ENCODE measurements at regions not wholly inside any gene's neighbourhood (a gene's known extent, or its start where the extent isn't known, plus 50 kb on each side); places are given as distances from the start of the nearest gene placed in this dataset.

GRCh38 chr2:65557616-65558573, 125.5 kb upstream of the SPRED2 start:
- no peak overlapping the region for H3K4ac ChIP-seq (replicated peaks; ENCODE audit: insufficient read length, low read depth, low read length)
- ChIA-PET POLR2A (ENCODE audit: partially characterized antibody) (no interaction called here), CTCF (ENCODE audit: partially characterized antibody) (interaction anchor here (0.6 to 2.2 kb wide), 5 partner anchors 20 to 293 kb away, joined by 3 to 6 read pairs (median 4); no protein-coding TSS in a partner anchor)
- H3K27me3 ChIP-seq (replicated peaks in 1 of 4; ENCODE audit: control insufficient read depth in 3 of 4, extremely low read depth in 1 of 4, insufficient read depth in 3 of 4, low read length in 3 of 4) = peaks cover 0 to 11% (median 4%) of the 10 kb centered on the region in 4 experiments; a peak in 5 of 7 replicates
- H3K27ac ChIP-seq (ENCODE audit: low read depth, low read length) = no peak overlapping the region
- H3K56ac ChIP-seq (replicated peaks; ENCODE audit: insufficient read length, low read depth, low read length) = no peak overlapping the region
- H3K18ac ChIP-seq (ENCODE audit: extremely low read depth, low read length) = no peak overlapping the region
- no peak overlapping the region for H4K8ac ChIP-seq (ENCODE audit: extremely low read depth, insufficient read depth, low read length)
- no peak overlapping the region for H2AFZ ChIP-seq (ENCODE audit: low read length)
- peak; percentile 48; the same call in 1 of the 2 replicates for TF ChIP-seq CEBPB (IDR thresholded peaks at IDR 0.05; ENCODE audit: low read depth, low read length)
- no peak for TF ChIP-seq NRF1 (IDR thresholded peaks at IDR 0.05; ENCODE audit: low read depth, low read length)
- no peaks in the 10 kb centered on the region for H3K9me3 ChIP-seq (ENCODE audit: insufficient read depth in 2 of 2, low read depth in 1 of 2, low read length in 1 of 2)
- no peaks in the 10 kb centered on the region for H3K79me2 ChIP-seq (ENCODE audit: control insufficient read depth in 1 of 2, insufficient read depth in 2 of 2, low read length in 2 of 2)
- no peak for FAIRE-seq
- no peak overlapping the region for H2AK5ac ChIP-seq (ENCODE audit: low read depth, low read length)
- H3K23ac ChIP-seq (ENCODE audit: insufficient read length) = no peak overlapping the region
- DNase-seq (ENCODE audit: low read depth in 1 of 2, low spot score in 2 of 2) = no peak
- no peak overlapping the region for H3K14ac ChIP-seq (ENCODE audit: insufficient read length)
- H3K4me3 ChIP-seq (ENCODE audit: extremely low read depth in 1 of 4, insufficient read depth in 2 of 4, low read depth in 3 of 4, low read length in 4 of 4) = peak overlapping the region in 3 of 4 experiments; percentile 7 to 31 (median 17); a peak in 4 of 8 replicates
- WGBS, 2 experiments (ENCODE audit: extremely low coverage in 1 of 2, insufficient coverage in 1 of 2, insufficient read length in 1 of 2, insufficient replicate concordance in 2 of 2, low coverage in 1 of 2, low lambda C conversion rate in 2 of 2, missing lambda C conversion rate in 1 of 2) = 58% methylated on average over 5 of the region's 5 CpGs; no CpG with 5 or more reads in 1 of the 2 experiments
- H3K9ac ChIP-seq (replicated peaks in 1 of 4; ENCODE audit: extremely low read depth in 1 of 4, low read depth in 3 of 4, low read length in 3 of 4) = no peak overlapping the region
- no peak overlapping the region for H2BK5ac ChIP-seq (ENCODE audit: low read depth, low read length)
- 0 out of 2 replicates have a peak, but pooled peaks cover 2% of the 10 kb centered on the region for H3K23me2 ChIP-seq (ENCODE audit: low read depth, low read length)
- peak overlapping the region; percentile 52 to 61 for H3K4me2 ChIP-seq (ENCODE audit: insufficient read depth in 1 of 2, low read depth in 2 of 2, low read length in 2 of 2)
- H3K4me1 ChIP-seq (replicated peaks in 1 of 4; ENCODE audit: control insufficient read depth in 3 of 4, insufficient read depth in 4 of 4, low read length in 3 of 4) = peaks cover 5 to 12% (median 10%) of the 10 kb centered on the region in 4 experiments
- no peaks in the 10 kb centered on the region for H4K20me1 ChIP-seq (replicated peaks in 1 of 2; ENCODE audit: control insufficient read depth in 1 of 2, insufficient read depth in 2 of 2, low read length in 2 of 2)
- no peak overlapping the region for H4K91ac ChIP-seq (replicated peaks; ENCODE audit: insufficient read length, low read length)
- no peaks in the 10 kb centered on the region for H3K79me1 ChIP-seq (ENCODE audit: low read depth, low read length)
- no peak overlapping the region for H2BK20ac ChIP-seq (ENCODE audit: low read length)
- H2BK12ac ChIP-seq (ENCODE audit: low read depth, low read length) = no peak overlapping the region
- no peak overlapping the region for H2BK15ac ChIP-seq (ENCODE audit: low read length)
- H4K5ac ChIP-seq (ENCODE audit: insufficient read length, low read depth, low read length) = no peak overlapping the region
- H3K36me3 ChIP-seq (ENCODE audit: control insufficient read depth in 2 of 4, insufficient read depth in 4 of 4, low read length in 3 of 4) = no peaks in the 10 kb centered on the region
- no peak overlapping the region for H2BK120ac ChIP-seq (replicated peaks; ENCODE audit: low read depth, low read length)
